Non-pigmented ciliary epithelial cell (primary cell): ENCODE measurements at regions not wholly inside any gene's neighbourhood (a gene's known extent, or its start where the extent isn't known, plus 50 kb on each side); places are given as distances from the start of the nearest gene placed in this dataset.
"Not testable (repeated sequence)": the region's sequence is repeated elsewhere in the genome, so short reads cannot be mapped to it uniquely, and the experiment has no call there.

Source experiments
- DNase-seq: peaks from one replicate; pipeline ENCODE4 v3.0.0-alpha.2; 2010; ENCODE audit warnings: low read depth

- DNase-seq = no peak
These were observed 968.6 kb upstream of the USP15 start for GRCh38 chr12:61291647-61292046.

GRCh38 chr12:61294011-61294410 lies 966.2 kb upstream of the USP15 start:
- DNase-seq = not testable (repeated sequence)

- no peak for DNase-seq
These were observed 958.4 kb upstream of the USP15 start for GRCh38 chr12:61301817-61302216.

GRCh38 chr12:61302282-61302681 lies 957.9 kb upstream of the USP15 start:
- DNase-seq = no peak

- no peak for DNase-seq
These were observed 952.0 kb upstream of the USP15 start for GRCh38 chr12:61308220-61308619.

GRCh38 chr12:61311413-61311812 lies 948.8 kb upstream of the USP15 start:
- DNase-seq = no peak

GRCh38 chr12:61348871-61349270 lies 911.3 kb upstream of the USP15 start:
- no peak for DNase-seq

GRCh38 chr12:61355105-61355504 lies 905.1 kb upstream of the USP15 start:
- no peak for DNase-seq

- DNase-seq = no peak
These were observed 903.7 kb upstream of the USP15 start for GRCh38 chr12:61356485-61356884.

GRCh38 chr12:61357496-61357895 lies 902.7 kb upstream of the USP15 start:
- DNase-seq = no peak

GRCh38 chr12:61362037-61362436 lies 898.2 kb upstream of the USP15 start:
- no peak for DNase-seq

- peak; percentile 1 for DNase-seq
These were observed 895.2 kb upstream of the USP15 start for GRCh38 chr12:61365001-61365400.

GRCh38 chr12:61367281-61367785 lies 892.9 kb upstream of the USP15 start:
- no peak for DNase-seq

GRCh38 chr12:61369241-61369910 lies 890.8 kb upstream of the USP15 start:
- DNase-seq = no peak

GRCh38 chr12:61384511-61384910 lies 875.7 kb upstream of the USP15 start:
- DNase-seq = no peak

GRCh38 chr12:61385771-61386170 lies 874.4 kb upstream of the USP15 start:
- DNase-seq = no peak

- DNase-seq = no peak
These were observed 862.5 kb upstream of the USP15 start for GRCh38 chr12:61397668-61398067.

- no peak for DNase-seq
These were observed 848.0 kb upstream of the USP15 start for GRCh38 chr12:61412201-61412600.

GRCh38 chr12:61414470-61414869 lies 845.7 kb upstream of the USP15 start:
- no peak for DNase-seq

- no peak for DNase-seq
These were observed 837.4 kb upstream of the USP15 start for GRCh38 chr12:61422786-61423185.

GRCh38 chr12:61452076-61452475 lies 808.1 kb upstream of the USP15 start:
- no peak for DNase-seq

- DNase-seq = no peak
These were observed 772.5 kb upstream of the USP15 start for GRCh38 chr12:61487728-61488127.

GRCh38 chr12:61490526-61491498 lies 769.4 kb upstream of the USP15 start:
- DNase-seq = no peak
